Keratinocyte (primary cell): ENCODE measurements at regions not wholly inside any gene's neighbourhood (a gene's known extent, or its start where the extent isn't known, plus 50 kb on each side); places are given as distances from the start of the nearest gene placed in this dataset.

Experiments used
- DNase-seq: peaks from one replicate; pipeline ENCODE4 v3.0.0-alpha.2; 2011; ENCODE audit warnings: low read depth, missing footprints, low spot score
- FAIRE-seq: peaks from 2 replicates; lab custom pipeline; 2011; peaks lifted over from hg19 to GRCh38; lab: Jason Lieb, UNC
- H2AFZ ChIP-seq: 2 replicates; pipeline ENCODE4 v1.6.0; 2012; ENCODE audit warnings: low read length, control low read depth, inconsistent platforms; ENCODE audit not compliant: control insufficient read depth
- H3K27ac ChIP-seq: 2 replicates; pipeline ENCODE4 v1.5.1; 2011; ENCODE audit warnings: low read length; ENCODE audit not compliant: control insufficient read depth, insufficient read depth
- H3K27me3 ChIP-seq: 3 replicates; pipeline ENCODE4 v1.6.0; 2011; ENCODE audit warnings: low read length; ENCODE audit not compliant: control insufficient read depth, insufficient read depth; ENCODE audit errors: extremely low read depth
- H3K36me3 ChIP-seq, 2 experiments: 2 replicates in 1 of 2; 3 replicates in 1 of 2; pipeline ENCODE4 v1.5.1; 2011; ENCODE audit warnings: low read length in 2 of 2, mild to moderate bottlenecking in 1 of 2; ENCODE audit not compliant: control insufficient read depth in 2 of 2, insufficient read depth in 2 of 2; ENCODE audit errors: extremely low read depth in 1 of 2
- H3K4me1 ChIP-seq: 3 replicates; pipeline ENCODE4 v1.5.1; 2011; ENCODE audit warnings: low read length; ENCODE audit not compliant: control insufficient read depth, insufficient read depth; ENCODE audit errors: extremely low read depth
- H3K4me2 ChIP-seq: 3 replicates; pipeline ENCODE4 v1.6.0; 2011; ENCODE audit warnings: low read depth, low read length; ENCODE audit not compliant: control insufficient read depth, insufficient read depth; ENCODE audit errors: extremely low read depth
- H3K4me3 ChIP-seq, 3 experiments: fragments of 200-600 bp in 1 of 3; sonication (generic) in 1 of 3; 2 replicates in 2 of 3; 3 replicates in 1 of 3; pipeline ENCODE4 v1.5.1; 2011 to 2016; ENCODE audit warnings: low read length in 3 of 3, mild to moderate bottlenecking in 3 of 3, control low read depth in 2 of 3, inconsistent platforms in 1 of 3, low read depth in 1 of 3, mixed read lengths in 1 of 3, mixed run types in 1 of 3, moderate library complexity in 1 of 3; ENCODE audit not compliant: control insufficient read depth in 2 of 3, insufficient read depth in 2 of 3; ENCODE audit errors: extremely low read depth in 1 of 3
- H3K79me2 ChIP-seq: 2 replicates; pipeline ENCODE4 v1.6.0; 2012; ENCODE audit warnings: low read length; ENCODE audit not compliant: control insufficient read depth, insufficient read depth
- H3K9ac ChIP-seq: 3 replicates; pipeline ENCODE4 v1.6.0; 2011; ENCODE audit warnings: low read length; ENCODE audit not compliant: control insufficient read depth, insufficient read depth; ENCODE audit errors: extremely low read depth
- H3K9me1 ChIP-seq: 3 replicates; pipeline ENCODE4 v1.6.0; 2011; ENCODE audit warnings: low read length; ENCODE audit not compliant: control insufficient read depth, insufficient read depth; ENCODE audit errors: extremely low read depth
- H3K9me3 ChIP-seq: 2 replicates; pipeline ENCODE4 v1.5.1; 2012; ENCODE audit warnings: low read depth, low read length; ENCODE audit not compliant: control insufficient read depth
- H4K20me1 ChIP-seq: 3 replicates; pipeline ENCODE4 v1.6.0; 2011; ENCODE audit warnings: low read length; ENCODE audit not compliant: control insufficient read depth, insufficient read depth; ENCODE audit errors: extremely low read depth
- CTCF ChIP-seq, 3 experiments: IDR thresholded peaks in 1 of 3; conservative IDR thresholded peaks in 1 of 3; optimal IDR thresholded peaks in 1 of 3; 2 replicates in 2 of 3; 3 replicates in 1 of 3; pipeline versions ENCODE3 to v1.5.1; 2011; ENCODE audit warnings: low read length in 3 of 3, mild to moderate bottlenecking in 3 of 3, moderate library complexity in 2 of 3, control low read depth in 1 of 3, inconsistent platforms in 1 of 3; ENCODE audit not compliant: insufficient read depth in 2 of 3; ENCODE audit errors: extremely low read depth in 1 of 3
- EZH2 ChIP-seq: IDR thresholded peaks from one replicate; pipeline ENCODE4 v1.6.1; 2012; ENCODE audit warnings: inconsistent platforms, mild to moderate bottlenecking, low read length, moderate library complexity
- dilution Hi-C: fragments of 300-500 bp; cut with MboI; formaldehyde crosslinking; loops from one replicate; pipeline ENCODE4 v1.7.0; 2020; ENCODE audit warnings: low sequenced_read_pairs; ENCODE audit not compliant: extremely low pct_ligation_motif_present

GRCh38 chr1:215358356-215358755 lies 208.7 kb upstream of the KCTD3 start:
- H3K27me3 ChIP-seq: no peaks in the 10 kb centered on the region
- no peaks in the 10 kb centered on the region for H3K9me3 ChIP-seq
- no peak overlapping the region for H3K9ac ChIP-seq
- FAIRE-seq: no peak
- H3K4me1 ChIP-seq: no peaks in the 10 kb centered on the region
- no peaks in the 10 kb centered on the region for H3K79me2 ChIP-seq
- H4K20me1 ChIP-seq: no peaks in the 10 kb centered on the region
- no peaks in the 10 kb centered on the region for H3K36me3 ChIP-seq
- no peak overlapping the region for H3K27ac ChIP-seq
- no peak overlapping the region for H2AFZ ChIP-seq
- TF ChIP-seq EZH2 (no peak), CTCF (optimal IDR thresholded peaks at IDR 0.05 in 1 of 3, IDR thresholded peaks at IDR 0.05 in 1 of 3, conservative IDR thresholded peaks at IDR 0.05 in 1 of 3; ENCODE audit: extremely low read depth in 1 of 3, insufficient read depth in 2 of 3, low read length in 3 of 3) (no peak)
- H3K9me1 ChIP-seq: no peaks in the 10 kb centered on the region
- no peak for DNase-seq
- dilution Hi-C loops: no loop called here
- H3K4me2 ChIP-seq: no peak overlapping the region
- no peak overlapping the region for H3K4me3 ChIP-seq

- no peak for TF ChIP-seq EZH2
- no peak for TF ChIP-seq CTCF (optimal IDR thresholded peaks at IDR 0.05 in 1 of 3, IDR thresholded peaks at IDR 0.05 in 1 of 3, conservative IDR thresholded peaks at IDR 0.05 in 1 of 3; ENCODE audit: extremely low read depth in 1 of 3, insufficient read depth in 2 of 3, low read length in 3 of 3)
- Histone ChIP-seq H3K4me3 (no peak overlapping the region), H2AFZ (no peak overlapping the region), H3K9me3 (no peaks in the 10 kb centered on the region), H3K27me3 (no peaks in the 10 kb centered on the region), H3K36me3 (no peaks in the 10 kb centered on the region), H3K79me2 (no peaks in the 10 kb centered on the region), H3K27ac (no peak overlapping the region), H3K4me2 (no peak overlapping the region), H4K20me1 (no peaks in the 10 kb centered on the region), H3K4me1 (no peaks in the 10 kb centered on the region), H3K9me1 (no peaks in the 10 kb centered on the region), H3K9ac (no peak overlapping the region)
- no peak for FAIRE-seq
- dilution Hi-C loops: no loop called here
- DNase-seq: no peak
Observed at GRCh38 chr1:215360031-215360430, 207.1 kb upstream of the KCTD3 start.
